ENCODE measurements at regions not wholly inside any gene's neighbourhood (a gene's known extent, or its start where the extent isn't known, plus 50 kb on each side); places are given as distances from the start of the nearest gene placed in this dataset.
"Not testable (repeated sequence)": the region's sequence is repeated elsewhere in the genome, so short reads cannot be mapped to it uniquely, and the experiment has no call there.

DNA sequence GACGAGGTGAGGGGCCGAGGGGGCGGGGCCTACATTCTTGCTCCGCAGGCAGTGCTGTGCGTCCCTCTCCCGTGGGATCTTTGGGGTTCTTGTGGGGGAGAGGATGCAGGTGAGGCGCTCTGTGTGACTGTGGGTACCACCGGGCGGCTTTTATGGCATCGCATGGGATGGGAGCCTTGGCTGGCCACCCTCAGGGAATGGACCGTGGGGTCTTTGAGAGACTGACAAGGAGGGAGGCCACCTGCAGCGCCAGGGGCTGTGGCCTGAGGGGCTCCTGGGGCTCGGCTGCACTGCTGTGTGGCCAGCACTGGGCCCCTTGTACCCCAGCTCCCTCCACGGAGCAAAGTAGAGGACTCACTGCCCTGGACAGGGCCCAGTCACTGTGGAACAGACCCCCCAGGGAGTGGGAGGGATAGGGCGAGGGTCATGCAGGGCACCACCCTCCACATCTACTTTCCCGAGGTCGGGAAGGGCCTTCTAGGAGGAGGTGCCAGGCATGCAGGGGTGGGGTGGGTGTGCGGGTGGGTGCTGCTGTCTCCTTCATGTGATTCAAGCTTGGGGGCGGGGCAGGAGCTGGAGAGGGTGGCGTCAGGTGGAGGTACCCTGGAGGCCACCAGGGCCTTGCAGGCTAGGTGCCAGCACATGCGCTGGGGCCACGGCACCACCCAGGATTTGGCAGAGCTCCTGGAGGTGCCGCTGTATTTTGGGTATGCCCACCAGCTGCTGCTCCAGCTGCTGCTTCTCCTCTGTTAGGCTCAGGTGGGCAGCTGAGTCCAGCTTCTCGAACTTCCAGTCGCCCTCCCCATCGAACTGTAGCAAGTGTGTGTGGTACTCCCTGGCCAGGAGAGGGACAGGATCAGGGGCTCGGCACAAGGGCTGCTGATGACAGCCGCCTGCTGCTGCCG lies 1072.4 kb downstream of the RPIA start:
- DNase-seq = peak in 4 of 7 donors; percentile 10 to 46 (median 21)
- peaks cover 53% of the 10 kb centered on the region for H3K27me3 ChIP-seq
- H3K4me3 ChIP-seq = no peak overlapping the region
- H3K4me1 ChIP-seq (replicated peaks in 1 of 2) = no peaks in the 10 kb centered on the region
- WGBS, 4 donors = 81 to 84% (median 82%) methylated on average over 26 to 29 of the region's 29 CpGs
- no peaks in the 10 kb centered on the region for H3K36me3 ChIP-seq (replicated peaks in 1 of 2)
- intact Hi-C loops (cut with DNase I) = no loop called here
- H3K27ac ChIP-seq = no peak overlapping the region
- no peak for TF ChIP-seq CTCF (IDR thresholded peaks at IDR 0.05)
- TF ChIP-seq POLR2A (IDR thresholded peaks at IDR 0.05) = no peak
- H3K9me3 ChIP-seq (replicated peaks in 1 of 3) = no peaks in the 10 kb centered on the region

DNA sequence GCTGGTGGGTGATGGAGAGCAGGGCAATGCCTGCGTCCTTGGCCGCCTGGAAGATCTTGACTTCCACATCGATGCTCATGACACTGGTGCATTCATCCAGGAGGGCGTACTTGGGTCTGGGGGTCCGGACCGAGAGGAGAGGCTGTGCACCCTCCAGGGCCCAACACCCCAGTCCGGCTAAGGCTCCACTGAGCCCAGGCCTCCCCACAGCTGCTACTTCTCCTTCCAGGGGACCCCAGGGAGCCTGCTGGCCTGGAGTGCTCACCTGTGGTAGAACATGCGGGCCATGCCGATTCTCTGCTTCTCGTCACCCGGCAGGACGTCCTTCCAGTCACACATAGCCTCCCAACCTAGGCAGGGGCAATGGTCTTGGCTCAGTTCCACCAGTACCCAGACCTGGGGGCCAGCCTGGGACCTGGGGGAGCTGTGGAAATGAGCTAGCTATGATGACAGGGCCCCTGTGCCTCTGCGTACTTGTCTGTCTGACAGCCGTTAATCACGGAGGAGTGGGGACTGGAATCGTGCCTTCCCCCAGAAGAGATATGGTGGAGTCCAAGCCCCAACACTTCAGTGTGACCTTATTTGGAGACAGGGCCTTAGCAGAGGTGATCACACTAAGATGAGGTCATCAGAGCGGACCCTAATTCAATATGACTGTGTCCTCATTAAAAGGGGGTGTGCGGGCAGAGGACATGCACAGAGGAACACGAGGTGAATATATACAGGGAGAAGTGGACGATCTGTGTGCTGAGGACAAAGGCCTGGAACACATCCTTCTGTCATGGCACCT lies 1073.3 kb downstream of the RPIA start:
- DNase-seq = peak in 3 of 7 donors; percentile 16 to 39 (median 16)

DNA sequence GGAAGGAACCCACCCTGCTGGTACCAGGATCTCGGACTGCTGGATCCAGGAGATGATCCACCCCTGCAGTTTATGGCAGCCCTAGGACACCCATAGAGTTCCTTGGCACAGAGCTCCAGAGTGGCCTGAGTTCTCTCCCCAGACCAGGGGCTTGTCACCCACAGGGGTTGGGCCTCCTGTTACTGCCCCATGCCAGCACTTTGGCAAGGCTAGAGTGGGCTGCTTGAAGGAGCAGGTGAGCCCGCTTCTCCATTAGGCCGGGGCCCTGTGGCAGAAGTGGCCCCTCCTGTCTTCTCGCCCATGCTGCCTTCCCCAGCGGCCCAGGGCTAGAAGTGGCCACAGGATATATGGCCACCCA lies 1073.9 kb downstream of the RPIA start:
- peaks cover 53% of the 10 kb centered on the region for H3K27me3 ChIP-seq
- peak in 1 of 7 donors; percentile 17 for DNase-seq
- H3K27ac ChIP-seq; H3K9me3 ChIP-seq (replicated peaks in 1 of 3); H3K36me3 ChIP-seq (replicated peaks in 1 of 2); H3K4me1 ChIP-seq (replicated peaks in 1 of 2); H3K4me3 ChIP-seq; intact Hi-C loops (cut with DNase I): not testable (repeated sequence)
- WGBS, 4 donors = 80 to 89% (median 85%) methylated on average over 5 of the region's 5 CpGs

More for the DNA sequence above, 1073.3 kb downstream of the RPIA start:
- intact Hi-C loops (cut with DNase I); H3K27ac ChIP-seq; H3K4me3 ChIP-seq; H3K4me1 ChIP-seq (replicated peaks in 1 of 2); H3K9me3 ChIP-seq (replicated peaks in 1 of 3); H3K36me3 ChIP-seq (replicated peaks in 1 of 2): not testable (repeated sequence)
- WGBS, 4 donors = 84 to 90% (median 87%) methylated on average over 15 to 20 of the region's 20 CpGs
- peaks cover 53% of the 10 kb centered on the region for H3K27me3 ChIP-seq

DNA sequence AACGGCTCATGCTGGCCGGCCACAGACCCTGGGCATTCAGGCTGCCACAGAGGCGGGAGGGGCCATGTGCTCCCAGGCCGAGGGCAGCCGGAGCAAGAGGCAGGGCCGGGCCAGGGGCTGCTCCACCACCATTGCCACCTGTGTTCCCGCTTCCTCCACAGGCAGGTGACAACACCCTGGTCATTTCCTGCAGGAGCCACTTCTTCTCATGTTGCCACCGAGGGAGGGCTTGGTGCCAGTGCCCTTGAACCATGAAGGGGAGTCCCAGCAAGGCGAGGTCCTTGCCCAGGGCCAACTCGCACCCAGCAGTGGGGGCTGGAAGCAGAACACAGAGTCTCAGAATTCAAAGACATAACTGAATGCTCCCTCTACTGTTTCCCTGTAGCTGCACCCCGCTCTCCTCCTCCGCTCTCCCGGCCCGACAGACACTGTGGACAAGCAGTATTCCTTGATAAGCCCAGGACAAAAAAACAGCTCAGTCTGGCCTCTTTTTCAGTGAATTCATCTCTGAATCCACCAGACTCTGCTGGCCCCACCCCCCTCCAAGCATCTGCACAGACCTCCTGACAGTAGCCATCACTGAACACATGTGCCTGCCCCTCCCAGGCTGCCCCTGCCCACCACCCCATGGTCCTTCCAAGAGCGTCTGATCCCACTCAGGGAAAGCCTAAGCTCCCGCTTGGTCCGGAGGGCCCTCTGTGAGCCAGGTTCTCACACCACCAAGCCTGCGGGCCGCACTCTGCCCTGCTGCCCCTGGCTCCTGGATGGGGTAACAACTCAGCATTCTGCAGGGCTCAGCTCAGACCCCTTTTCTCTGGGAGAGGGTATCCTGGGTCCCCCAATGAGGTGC lies 1074.9 kb downstream of the RPIA start:
- WGBS, 4 donors = 69 to 83% (median 82%) methylated on average over 15 to 19 of the region's 19 CpGs
- DNase-seq = peak in 2 of 7 donors; percentile 14 to 15
- intact Hi-C loops (cut with DNase I) = not testable (repeated sequence)

DNA sequence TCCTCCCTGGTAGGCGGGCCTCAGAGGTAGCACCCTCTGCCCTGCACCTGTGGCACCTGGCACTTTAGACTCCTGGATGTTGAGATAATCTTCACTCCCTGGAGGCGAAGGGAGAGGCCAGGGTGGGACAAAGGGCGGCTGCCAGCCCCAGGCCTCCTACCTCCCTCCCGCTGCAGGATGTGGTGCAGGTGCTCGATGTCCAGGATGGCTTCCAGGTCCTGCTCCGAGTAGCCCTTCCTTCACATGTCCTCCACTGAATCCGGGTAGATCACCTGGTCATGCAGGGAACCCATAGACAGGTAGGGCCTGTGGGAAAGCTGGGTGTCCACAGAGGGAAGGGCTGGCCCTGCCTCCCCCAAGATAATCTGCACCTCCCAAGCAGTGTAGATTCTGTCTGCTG lies 1075.6 kb downstream of the RPIA start:
- H3K36me3 ChIP-seq (replicated peaks in 1 of 2); H3K4me1 ChIP-seq (replicated peaks in 1 of 2); H3K9me3 ChIP-seq (replicated peaks in 1 of 3); H3K27ac ChIP-seq; intact Hi-C loops (cut with DNase I); H3K4me3 ChIP-seq: not testable (repeated sequence)
- peak in 2 of 7 donors; percentile 13 to 17 for DNase-seq
- 77 to 89% (median 79%) methylated on average over 7 of the region's 7 CpGs for WGBS, 4 donors
- peaks cover 53% of the 10 kb centered on the region for H3K27me3 ChIP-seq

More for the DNA sequence above, 1074.9 kb downstream of the RPIA start:
- not testable (repeated sequence) for H3K27ac ChIP-seq; H3K4me3 ChIP-seq; H3K4me1 ChIP-seq (replicated peaks in 1 of 2); H3K36me3 ChIP-seq (replicated peaks in 1 of 2); H3K9me3 ChIP-seq (replicated peaks in 1 of 3)
- H3K27me3 ChIP-seq = peaks cover 53% of the 10 kb centered on the region

Data from adrenal gland (tissue), 9 donors.